HUES64 (cell line): ENCODE measurements at regions not wholly inside any gene's neighbourhood (a gene's known extent, or its start where the extent isn't known, plus 50 kb on each side); places are given as distances from the start of the nearest gene placed in this dataset.
A peak's percentile ranks its signal among the peaks of the same experiment; 100 is the strongest.

Experiments used
- H3K27ac ChIP-seq: 2 replicates; pipeline ENCODE4 v1.7.0; 2013; ENCODE audit warnings: low read depth, low read length, inconsistent platforms
- H3K27me3 ChIP-seq: 2 replicates; pipeline ENCODE4 v1.6.1; 2013; ENCODE audit warnings: mild to moderate bottlenecking, low read length; ENCODE audit not compliant: insufficient read depth
- H3K36me3 ChIP-seq: 2 replicates; pipeline ENCODE4 v1.6.1; 2013; ENCODE audit warnings: mild to moderate bottlenecking, low read length; ENCODE audit not compliant: insufficient read depth
- H3K4me1 ChIP-seq: 2 replicates; pipeline ENCODE4 v1.6.1; 2013; ENCODE audit warnings: mild to moderate bottlenecking, low read length, moderate library complexity; ENCODE audit not compliant: insufficient read depth
- H3K4me3 ChIP-seq: 2 replicates; pipeline ENCODE4 v1.5.1; 2013; ENCODE audit warnings: mild to moderate bottlenecking, low read length, moderate library complexity
- H3K9ac ChIP-seq: 2 replicates; pipeline ENCODE4 v1.6.1; 2013; ENCODE audit warnings: mild to moderate bottlenecking, low read depth, low read length
- H3K9me3 ChIP-seq: 2 replicates; pipeline ENCODE4 v1.6.1; 2013; ENCODE audit warnings: low read depth, low read length; ENCODE audit not compliant: insufficient read depth
- WGBS: fragments of 150-250, 120-280 bp; methylation state at CpG from one replicate; pipeline ENCODE4 v1.1.7; 2013; ENCODE audit warnings: missing lambda C conversion rate; 5-methylcytosine and 5-hydroxymethylcytosine counted together

GRCh38 chr6:151701911-151702562 is 105.4 kb upstream of the ESR1 start:
- no peaks in the 10 kb centered on the region for H3K9me3 ChIP-seq
- no peak overlapping the region for H3K4me3 ChIP-seq
- no peak overlapping the region for H3K27ac ChIP-seq
- H3K9ac ChIP-seq: no peak overlapping the region
- no peaks in the 10 kb centered on the region for H3K27me3 ChIP-seq
- WGBS: 100% methylated on average over 3 of the region's 5 CpGs
- H3K36me3 ChIP-seq: no peaks in the 10 kb centered on the region
- H3K4me1 ChIP-seq: no peaks in the 10 kb centered on the region

GRCh38 chr6:151702851-151703658 is 104.4 kb upstream of the ESR1 start:
- H3K9me3 ChIP-seq: no peaks in the 10 kb centered on the region
- H3K9ac ChIP-seq: no peak overlapping the region
- H3K27me3 ChIP-seq: no peaks in the 10 kb centered on the region
- WGBS: 76% methylated on average over 4 of the region's 5 CpGs
- no peaks in the 10 kb centered on the region for H3K4me1 ChIP-seq
- no peaks in the 10 kb centered on the region for H3K36me3 ChIP-seq
- no peak overlapping the region for H3K4me3 ChIP-seq
- H3K27ac ChIP-seq: no peak overlapping the region

- Histone ChIP-seq H3K9me3 (no peaks in the 10 kb centered on the region), H3K36me3 (no peaks in the 10 kb centered on the region), H3K4me1 (no peaks in the 10 kb centered on the region), H3K27me3 (no peaks in the 10 kb centered on the region), H3K9ac (no peak overlapping the region), H3K27ac (no peak overlapping the region), H3K4me3 (no peak overlapping the region)
- WGBS: 100% methylated on average over 5 of the region's 5 CpGs
These were observed 103.1 kb upstream of the ESR1 start for GRCh38 chr6:151704383-151704782.

- H3K9ac ChIP-seq: no peak overlapping the region
- H3K4me3 ChIP-seq: no peak overlapping the region
- no peaks in the 10 kb centered on the region for H3K27me3 ChIP-seq
- H3K36me3 ChIP-seq: no peaks in the 10 kb centered on the region
- H3K4me1 ChIP-seq: no peaks in the 10 kb centered on the region
- WGBS: 78% methylated on average over 4 of the region's 6 CpGs
- no peaks in the 10 kb centered on the region for H3K9me3 ChIP-seq
- H3K27ac ChIP-seq: no peak overlapping the region
These were observed 101.3 kb upstream of the ESR1 start for GRCh38 chr6:151705993-151706733.

GRCh38 chr6:151709329-151709728 is 98.2 kb upstream of the ESR1 start:
- no peaks in the 10 kb centered on the region for H3K36me3 ChIP-seq
- no peak overlapping the region for H3K27ac ChIP-seq
- no peaks in the 10 kb centered on the region for H3K4me1 ChIP-seq
- no peaks in the 10 kb centered on the region for H3K9me3 ChIP-seq
- no peak overlapping the region for H3K4me3 ChIP-seq
- no peak overlapping the region for H3K9ac ChIP-seq
- WGBS: 96% methylated on average over 2 of the region's 3 CpGs
- H3K27me3 ChIP-seq: no peaks in the 10 kb centered on the region

GRCh38 chr6:151716526-151716932 is 91.0 kb upstream of the ESR1 start:
- Histone ChIP-seq H3K9ac (no peak overlapping the region), H3K9me3 (no peaks in the 10 kb centered on the region), H3K27ac (peak overlapping the region; percentile 58; the same call in 1 of the 2 replicates), H3K27me3 (no peaks in the 10 kb centered on the region), H3K36me3 (no peaks in the 10 kb centered on the region), H3K4me3 (no peak overlapping the region), H3K4me1 (peaks cover 7% of the 10 kb centered on the region; the same call in 1 of the 2 replicates)
- 67% methylated on average over 5 of the region's 5 CpGs for WGBS

GRCh38 chr6:151719070-151719469 is 88.4 kb upstream of the ESR1 start:
- no peaks in the 10 kb centered on the region for H3K9me3 ChIP-seq
- 91% methylated on average over 5 of the region's 5 CpGs for WGBS
- H3K27ac ChIP-seq: no peak overlapping the region
- peaks cover 7% of the 10 kb centered on the region; the same call in 1 of the 2 replicates for H3K4me1 ChIP-seq
- no peaks in the 10 kb centered on the region for H3K27me3 ChIP-seq
- no peak overlapping the region for H3K9ac ChIP-seq
- H3K36me3 ChIP-seq: no peaks in the 10 kb centered on the region
- H3K4me3 ChIP-seq: no peak overlapping the region

- H3K4me1 ChIP-seq: peaks cover 6% of the 10 kb centered on the region; the same call in 1 of the 2 replicates
- WGBS: 91% methylated on average over 3 of the region's 3 CpGs
- no peaks in the 10 kb centered on the region for H3K9me3 ChIP-seq
- H3K4me3 ChIP-seq: no peak overlapping the region
- no peak overlapping the region for H3K9ac ChIP-seq
- H3K36me3 ChIP-seq: no peaks in the 10 kb centered on the region
- H3K27me3 ChIP-seq: no peaks in the 10 kb centered on the region
- H3K27ac ChIP-seq: no peak overlapping the region
These were observed 86.3 kb upstream of the ESR1 start for GRCh38 chr6:151721146-151721545.

GRCh38 chr6:151721671-151722070 is 85.8 kb upstream of the ESR1 start:
- H3K9me3 ChIP-seq: no peaks in the 10 kb centered on the region
- H3K27ac ChIP-seq: no peak overlapping the region
- no peak overlapping the region for H3K4me3 ChIP-seq
- no peak overlapping the region for H3K9ac ChIP-seq
- WGBS: 93% methylated on average over 1 of the region's 1 CpG
- H3K4me1 ChIP-seq: peaks cover 1% of the 10 kb centered on the region; the same call in 1 of the 2 replicates
- H3K27me3 ChIP-seq: no peaks in the 10 kb centered on the region
- H3K36me3 ChIP-seq: no peaks in the 10 kb centered on the region

- Histone ChIP-seq H3K9ac (no peak overlapping the region), H3K4me3 (no peak overlapping the region), H3K9me3 (no peaks in the 10 kb centered on the region), H3K27ac (no peak overlapping the region), H3K36me3 (no peaks in the 10 kb centered on the region), H3K27me3 (no peaks in the 10 kb centered on the region), H3K4me1 (no peaks in the 10 kb centered on the region)
- 98% methylated on average over 4 of the region's 4 CpGs for WGBS
These were observed 85.1 kb upstream of the ESR1 start for GRCh38 chr6:151722342-151722741.

GRCh38 chr6:151723152-151723551 is 84.3 kb upstream of the ESR1 start:
- no peak overlapping the region for H3K27ac ChIP-seq
- no peaks in the 10 kb centered on the region for H3K9me3 ChIP-seq
- no peaks in the 10 kb centered on the region for H3K4me1 ChIP-seq

More at GRCh38 chr6:151723152-151723551, 84.3 kb upstream of the ESR1 start:
- no CpG with 5 or more reads among the region's 1 CpG for WGBS
- no peak overlapping the region for H3K9ac ChIP-seq
- H3K36me3 ChIP-seq: no peaks in the 10 kb centered on the region
- H3K4me3 ChIP-seq: no peak overlapping the region
- H3K27me3 ChIP-seq: no peaks in the 10 kb centered on the region
